Aorta (tissue), 5 donors: ENCODE measurements at regions not wholly inside any gene's neighbourhood (a gene's known extent, or its start where the extent isn't known, plus 50 kb on each side); places are given as distances from the start of the nearest gene placed in this dataset.

Source experiments
- ATAC-seq: fragments of 200-7000 bp; cut with Tn5 transposase; one replicate; pipeline ENCODE4 v1.9.1; 2022; ENCODE audit warnings: moderate library complexity; ENCODE audit not compliant: low FRiP score
- DNase-seq, 2 donors: peaks; one replicate each; pipeline ENCODE4 v3.0.0-alpha.2; 2020
- H3K27ac ChIP-seq, 2 donors: one replicate each; pipeline ENCODE4 v1.5.1; 2013; ENCODE audit warnings: low read length in 2 of 2, mild to moderate bottlenecking in 2 of 2, moderate library complexity in 2 of 2, control low read depth in 1 of 2, inconsistent platforms in 1 of 2, low read depth in 1 of 2
- H3K27me3 ChIP-seq, 2 donors: one replicate each; pipeline ENCODE4 v1.6.1; 2013; ENCODE audit warnings: control low read depth in 1 of 2, low read length in 1 of 2, mild to moderate bottlenecking in 1 of 2, moderate library complexity in 1 of 2; ENCODE audit not compliant: insufficient read depth in 2 of 2, control insufficient read depth in 1 of 2
- H3K36me3 ChIP-seq, 2 donors: one replicate each; pipeline ENCODE4 v1.6.1; 2013; ENCODE audit warnings: control low read depth in 1 of 2, low read length in 1 of 2, mild to moderate bottlenecking in 1 of 2; ENCODE audit not compliant: insufficient read depth in 2 of 2, control insufficient read depth in 1 of 2
- H3K4me1 ChIP-seq, 2 donors: one replicate each; pipeline ENCODE4 v1.6.1; 2013; ENCODE audit warnings: low read length in 2 of 2, control low read depth in 1 of 2, mild to moderate bottlenecking in 1 of 2, moderate library complexity in 1 of 2; ENCODE audit not compliant: insufficient read depth in 2 of 2, control insufficient read depth in 1 of 2
- H3K4me3 ChIP-seq, 2 donors: one replicate each; pipeline ENCODE4 v1.5.1; 2013; ENCODE audit warnings: low read length in 2 of 2, control low read depth in 1 of 2, mild to moderate bottlenecking in 1 of 2
- H3K9me3 ChIP-seq: one replicate; pipeline ENCODE4 v1.6.1; 2013; ENCODE audit warnings: mild to moderate bottlenecking, low read length; ENCODE audit not compliant: control insufficient read depth
- WGBS, 2 donors: extraction: QIAGEN DNeasy Blood & Tissue Kit; methylation state at CpG; one replicate each; pipeline ENCODE4 v1.1.7; 2013; 5-methylcytosine and 5-hydroxymethylcytosine counted together
- intact Hi-C, 2 donors: fragments of 100-400 bp; cut with DNase I; formaldehyde crosslinking; loops; one replicate each; pipeline versions ENCODE4 v1.14.2 to v1.15.0; 2022
- donor health status: healthy with polysubstance abuse.
- donor health status: Bipolar disorder and iron deficiency.
- donor health status: DM: no; HTN: no; CAD: no.
- donor health status: DM: no; HTN: no; CAD: no.
- donor health status: DM: yes; HTN: yes; CAD: no.

- no peaks in the 10 kb centered on the region for H3K36me3 ChIP-seq
- 93 to 94% methylated on average over 17 of the region's 17 CpGs for WGBS, 2 donors
- no peaks in the 10 kb centered on the region for H3K4me1 ChIP-seq
- no peaks in the 10 kb centered on the region for H3K9me3 ChIP-seq
- no peak overlapping the region for H3K27ac ChIP-seq
- no peak overlapping the region for H3K4me3 ChIP-seq
- no peak for DNase-seq
- intact Hi-C loops = no loop called here
- H3K27me3 ChIP-seq = no peaks in the 10 kb centered on the region
- no peak for ATAC-seq
Observed at GRCh38 chr3:72320095-72320954, 527.9 kb downstream of the SHQ1 start.

GRCh38 chr3:72319194-72320094 is 528.8 kb downstream of the SHQ1 start:
- ATAC-seq (no peak), DNase-seq (no peak)
- H3K27me3 ChIP-seq = no peaks in the 10 kb centered on the region
- no peaks in the 10 kb centered on the region for H3K36me3 ChIP-seq
- H3K9me3 ChIP-seq = no peaks in the 10 kb centered on the region
- no peak overlapping the region for H3K27ac ChIP-seq
- H3K4me3 ChIP-seq = no peak overlapping the region
- H3K4me1 ChIP-seq = no peaks in the 10 kb centered on the region
- WGBS, 2 donors = 86 to 90% methylated on average over 6 of the region's 6 CpGs
- intact Hi-C loops = no loop called here

DNA sequence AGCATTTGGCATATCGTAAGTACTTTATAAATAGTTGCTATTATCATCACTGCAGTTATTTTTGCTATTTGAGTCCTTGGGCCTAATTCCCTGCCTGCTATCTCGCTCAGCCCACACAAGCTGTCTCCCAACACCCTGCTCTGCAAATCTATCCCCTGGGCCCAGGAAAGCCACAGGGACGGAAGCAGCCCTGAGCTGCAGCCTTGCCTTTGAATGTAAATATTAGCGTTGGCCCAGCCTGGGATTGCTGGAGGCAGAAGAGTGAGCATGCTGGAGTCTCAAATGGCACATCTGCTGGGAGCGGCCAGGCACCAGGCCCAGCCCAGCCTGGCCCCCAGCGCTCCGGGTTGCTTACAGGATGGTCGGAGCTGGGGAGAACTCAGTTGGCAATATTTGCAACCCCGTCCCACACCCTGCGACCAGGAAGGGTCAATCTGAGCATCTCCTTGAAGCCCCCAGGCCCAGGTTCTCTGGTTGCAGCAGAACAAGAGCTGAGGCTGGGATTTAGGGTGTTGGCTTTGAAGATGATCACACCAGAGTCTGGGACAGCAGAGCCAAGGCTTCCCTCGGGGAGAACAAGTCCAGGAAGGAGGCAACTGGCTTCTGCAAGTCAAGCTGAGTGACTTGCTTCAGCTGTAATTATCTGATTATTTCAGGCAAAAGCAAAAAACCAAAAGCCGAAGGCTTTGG is 529.6 kb downstream of the SHQ1 start:
- Histone ChIP-seq H3K36me3 (no peaks in the 10 kb centered on the region), H3K27me3 (no peaks in the 10 kb centered on the region), H3K4me3 (no peak overlapping the region), H3K27ac (no peak overlapping the region), H3K4me1 (no peaks in the 10 kb centered on the region), H3K9me3 (no peaks in the 10 kb centered on the region)
- intact Hi-C loops = no loop called here
- DNase-seq (no peak), ATAC-seq (peak; percentile 19)
- WGBS, 2 donors = 26 to 28% methylated on average over 12 of the region's 12 CpGs

- H3K27ac ChIP-seq = no peak overlapping the region
- intact Hi-C loops = no loop called here
- no peak overlapping the region for H3K4me3 ChIP-seq
- no peaks in the 10 kb centered on the region for H3K4me1 ChIP-seq
- ATAC-seq = no peak
- WGBS, 2 donors = 16 to 17% methylated on average over 7 of the region's 7 CpGs
- H3K9me3 ChIP-seq = no peaks in the 10 kb centered on the region
- no peaks in the 10 kb centered on the region for H3K36me3 ChIP-seq
- no peak for DNase-seq
- H3K27me3 ChIP-seq = no peaks in the 10 kb centered on the region
Observed at GRCh38 chr3:72317491-72317890, 530.8 kb downstream of the SHQ1 start.

DNA sequence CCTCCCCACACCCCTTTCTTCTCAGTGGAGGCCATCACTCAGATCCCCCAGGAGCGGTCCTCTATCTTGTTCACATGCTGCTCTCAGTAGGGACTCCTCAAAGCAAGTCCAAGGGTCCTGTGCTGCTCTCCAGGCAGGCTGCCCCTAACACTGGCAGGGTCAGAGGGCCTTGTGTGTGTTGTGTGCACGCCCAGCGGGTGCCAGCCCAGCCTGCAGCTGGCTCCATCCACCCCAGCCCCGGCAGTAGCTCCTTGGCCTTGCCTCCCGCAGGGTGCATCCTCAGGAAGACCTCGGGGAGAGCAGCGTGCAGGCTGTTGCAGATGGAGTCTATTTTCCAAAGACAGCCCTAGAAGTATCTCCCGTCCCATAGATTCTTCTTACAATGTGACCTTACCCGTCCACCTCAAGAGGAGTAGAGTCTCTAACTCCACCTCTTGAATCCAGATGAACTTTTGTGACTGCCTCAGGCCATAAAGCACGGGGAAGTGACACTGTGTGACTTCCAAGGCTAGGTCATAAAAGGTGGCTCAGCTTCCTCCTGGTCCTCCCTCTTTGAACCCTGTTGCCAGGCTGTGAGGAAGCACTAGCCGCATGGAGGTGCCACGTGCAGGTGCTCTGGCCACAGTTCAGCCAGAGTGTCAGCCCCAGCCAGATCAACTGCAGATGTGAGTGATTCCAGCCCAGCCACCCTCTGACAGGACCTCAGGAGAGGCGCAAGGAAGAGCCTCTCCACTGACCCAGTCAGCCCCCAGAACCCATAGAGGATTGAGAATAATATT is 531.6 kb downstream of the SHQ1 start:
- Histone ChIP-seq H3K4me1 (no peaks in the 10 kb centered on the region), H3K4me3 (no peak overlapping the region), H3K9me3 (no peaks in the 10 kb centered on the region), H3K36me3 (no peaks in the 10 kb centered on the region), H3K27me3 (no peaks in the 10 kb centered on the region), H3K27ac (no peak overlapping the region)
- intact Hi-C loops = no loop called here
- DNase-seq = no peak
- ATAC-seq = no peak
- WGBS, 2 donors = 95% methylated on average over 13 of the region's 13 CpGs

DNA sequence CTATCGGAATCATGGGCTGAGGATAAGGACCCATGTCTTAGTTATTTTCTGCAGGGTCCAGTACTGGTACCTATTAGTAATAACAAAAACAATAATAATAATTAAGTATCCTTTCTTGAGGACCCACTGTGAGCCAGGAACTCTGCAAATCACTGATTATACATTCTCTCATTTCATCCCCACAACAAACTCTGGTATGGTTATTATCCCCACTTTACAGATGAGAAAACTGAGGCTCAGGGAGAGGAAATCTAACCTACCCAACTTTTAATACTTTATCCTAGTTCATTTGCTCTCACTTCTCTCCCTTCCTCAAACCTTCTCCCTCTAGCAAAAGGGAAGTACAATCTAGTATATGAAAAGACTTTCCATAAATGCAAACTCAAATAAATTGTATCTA is 528.4 kb upstream of the PROK2 start:
- intact Hi-C loops = no loop called here
- Histone ChIP-seq H3K27ac (no peak overlapping the region), H3K36me3 (no peaks in the 10 kb centered on the region), H3K27me3 (no peaks in the 10 kb centered on the region), H3K4me1 (no peaks in the 10 kb centered on the region), H3K9me3 (no peaks in the 10 kb centered on the region), H3K4me3 (no peak overlapping the region)
- WGBS, 2 donors = 97 to 98% methylated on average over 1 of the region's 1 CpG
- no peak for DNase-seq
- no peak for ATAC-seq

- ATAC-seq = no peak
- Histone ChIP-seq H3K4me1 (no peaks in the 10 kb centered on the region), H3K36me3 (no peaks in the 10 kb centered on the region), H3K27ac (no peak overlapping the region), H3K9me3 (no peaks in the 10 kb centered on the region), H3K4me3 (no peak overlapping the region), H3K27me3 (no peaks in the 10 kb centered on the region)
- 72 to 76% methylated on average over 6 of the region's 6 CpGs for WGBS, 2 donors
- intact Hi-C loops = no loop called here
- no peak for DNase-seq
Observed at GRCh38 chr3:72312339-72312738, 527.4 kb upstream of the PROK2 start.

DNA sequence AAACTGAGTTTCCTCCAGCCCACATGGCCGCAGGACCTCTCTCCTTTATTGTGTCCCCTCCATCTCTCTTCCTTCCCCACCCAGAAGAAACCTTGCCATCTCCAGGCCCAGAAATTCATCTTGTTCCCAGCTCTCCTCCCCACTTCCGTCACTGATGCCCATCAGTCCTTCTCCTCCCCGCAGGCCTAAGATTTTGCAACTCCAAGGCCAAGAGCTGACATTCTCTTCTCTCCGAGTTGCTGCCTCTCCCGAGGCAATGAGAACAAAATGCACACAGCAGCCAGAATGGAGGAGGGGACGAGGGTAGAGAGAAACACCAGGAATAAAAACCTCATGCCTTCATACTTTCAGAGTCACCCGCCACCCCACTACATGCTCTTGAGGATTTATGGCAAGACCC is 526.5 kb upstream of the PROK2 start:
- H3K27me3 ChIP-seq = no peaks in the 10 kb centered on the region
- no peaks in the 10 kb centered on the region for H3K36me3 ChIP-seq
- DNase-seq = no peak
- no peak overlapping the region for H3K4me3 ChIP-seq
- no peak overlapping the region for H3K27ac ChIP-seq
- 93 to 96% methylated on average over 7 of the region's 7 CpGs for WGBS, 2 donors
- no peak for ATAC-seq
- intact Hi-C loops = no loop called here
- H3K4me1 ChIP-seq = no peaks in the 10 kb centered on the region
- no peaks in the 10 kb centered on the region for H3K9me3 ChIP-seq
